SJSA1 (cell line): ENCODE measurements at regions not wholly inside any gene's neighbourhood (a gene's known extent, or its start where the extent isn't known, plus 50 kb on each side); places are given as distances from the start of the nearest gene placed in this dataset.

Experiments used
- DNase-seq, 2 experiments: peaks; one replicate each; pipeline ENCODE4 v3.0.0-alpha.2; 2015 to 2020; ENCODE audit warnings: low spot score in 2 of 2, low read depth in 1 of 2
- H3K27ac ChIP-seq: fragments of 250-450 bp; sonication (Bioruptor Pico); 2 replicates; pipeline ENCODE4 v1.5.1; 2020; ENCODE audit warnings: mild to moderate bottlenecking, moderate library complexity
- H3K27me3 ChIP-seq: fragments of 250-450 bp; sonication (Bioruptor Pico); replicated peaks from 2 replicates; pipeline ENCODE4 v1.5.1; 2020; ENCODE audit warnings: mild to moderate bottlenecking, moderate library complexity
- H3K36me3 ChIP-seq: fragments of 250-450 bp; sonication (Bioruptor Pico); 2 replicates; pipeline ENCODE4 v1.5.1; 2020; ENCODE audit warnings: mild to moderate bottlenecking
- H3K4me1 ChIP-seq: fragments of 250-450 bp; sonication (Bioruptor Pico); replicated peaks from 2 replicates; pipeline ENCODE4 v1.6.1; 2021; ENCODE audit warnings: mild to moderate bottlenecking
- H3K4me3 ChIP-seq: fragments of 250-450 bp; sonication (Bioruptor Pico); 2 replicates; pipeline ENCODE4 v1.5.1; 2020; ENCODE audit warnings: mild to moderate bottlenecking
- H3K9me3 ChIP-seq: fragments of 250-450 bp; sonication (Bioruptor Pico); replicated peaks from 2 replicates; pipeline ENCODE4 v1.5.1; 2020; ENCODE audit warnings: mild to moderate bottlenecking

GRCh38 chr13:21228738-21229137 is 52.3 kb downstream of the MRPL57 start:
- no peak overlapping the region for H3K27ac ChIP-seq
- DNase-seq: no peak
- no peaks in the 10 kb centered on the region for H3K36me3 ChIP-seq
- H3K9me3 ChIP-seq: no peaks in the 10 kb centered on the region
- H3K4me3 ChIP-seq: no peak overlapping the region
- no peaks in the 10 kb centered on the region for H3K4me1 ChIP-seq
- no peaks in the 10 kb centered on the region for H3K27me3 ChIP-seq

GRCh38 chr13:21229241-21230024 is 53.0 kb downstream of the MRPL57 start:
- Histone ChIP-seq H3K4me3 (no peak overlapping the region), H3K36me3 (no peaks in the 10 kb centered on the region), H3K9me3 (no peaks in the 10 kb centered on the region), H3K4me1 (no peaks in the 10 kb centered on the region), H3K27me3 (no peaks in the 10 kb centered on the region), H3K27ac (no peak overlapping the region)
- DNase-seq: no peak

GRCh38 chr13:21230516-21230915 is 54.1 kb downstream of the MRPL57 start:
- Histone ChIP-seq H3K4me1 (no peaks in the 10 kb centered on the region), H3K27me3 (no peaks in the 10 kb centered on the region), H3K4me3 (no peak overlapping the region), H3K36me3 (no peaks in the 10 kb centered on the region), H3K27ac (no peak overlapping the region), H3K9me3 (no peaks in the 10 kb centered on the region)
- no peak for DNase-seq

GRCh38 chr13:21231426-21231940 is 55.0 kb downstream of the MRPL57 start:
- Histone ChIP-seq H3K36me3 (no peaks in the 10 kb centered on the region), H3K27me3 (no peaks in the 10 kb centered on the region), H3K27ac (no peak overlapping the region), H3K4me1 (no peaks in the 10 kb centered on the region), H3K9me3 (no peaks in the 10 kb centered on the region), H3K4me3 (no peak overlapping the region)
- DNase-seq: no peak

GRCh38 chr13:21232196-21232595 is 55.7 kb downstream of the MRPL57 start:
- H3K9me3 ChIP-seq: no peaks in the 10 kb centered on the region
- no peaks in the 10 kb centered on the region for H3K27me3 ChIP-seq
- DNase-seq: peak in 1 of 2 experiments; percentile 2
- no peak overlapping the region for H3K4me3 ChIP-seq
- H3K36me3 ChIP-seq: no peaks in the 10 kb centered on the region
- H3K4me1 ChIP-seq: no peaks in the 10 kb centered on the region
- H3K27ac ChIP-seq: no peak overlapping the region

GRCh38 chr13:21232599-21232998 is 56.1 kb downstream of the MRPL57 start:
- Histone ChIP-seq H3K27ac (no peak overlapping the region), H3K9me3 (no peaks in the 10 kb centered on the region), H3K4me1 (no peaks in the 10 kb centered on the region), H3K27me3 (no peaks in the 10 kb centered on the region), H3K36me3 (no peaks in the 10 kb centered on the region), H3K4me3 (peak overlapping the region; percentile 22)
- DNase-seq: peak in 1 of 2 experiments; percentile 2

GRCh38 chr13:21233086-21233485 is 56.6 kb downstream of the MRPL57 start:
- H3K4me3 ChIP-seq: peak overlapping the region; percentile 22
- H3K36me3 ChIP-seq: no peaks in the 10 kb centered on the region
- no peaks in the 10 kb centered on the region for H3K9me3 ChIP-seq
- no peaks in the 10 kb centered on the region for H3K4me1 ChIP-seq
- no peaks in the 10 kb centered on the region for H3K27me3 ChIP-seq
- H3K27ac ChIP-seq: no peak overlapping the region
- DNase-seq: peak in 1 of 2 experiments; percentile 11

GRCh38 chr13:21234526-21234925 is 58.1 kb downstream of the MRPL57 start:
- Histone ChIP-seq H3K4me3 (no peak overlapping the region), H3K36me3 (no peaks in the 10 kb centered on the region), H3K4me1 (no peaks in the 10 kb centered on the region), H3K27ac (no peak overlapping the region), H3K27me3 (no peaks in the 10 kb centered on the region), H3K9me3 (no peaks in the 10 kb centered on the region)
- DNase-seq: no peak

GRCh38 chr13:21235174-21235573 is 58.7 kb downstream of the MRPL57 start:
- H3K4me3 ChIP-seq: no peak overlapping the region

GRCh38 chr13:21237081-21237480 is 60.6 kb downstream of the MRPL57 start:
- H3K9me3 ChIP-seq: no peaks in the 10 kb centered on the region
- no peak overlapping the region for H3K4me3 ChIP-seq
- H3K27ac ChIP-seq: no peak overlapping the region
- no peaks in the 10 kb centered on the region for H3K27me3 ChIP-seq
- H3K4me1 ChIP-seq: no peaks in the 10 kb centered on the region
- H3K36me3 ChIP-seq: no peaks in the 10 kb centered on the region
- DNase-seq: no peak

More at GRCh38 chr13:21235174-21235573, 58.7 kb downstream of the MRPL57 start:
- H3K4me1 ChIP-seq: no peaks in the 10 kb centered on the region
- no peaks in the 10 kb centered on the region for H3K36me3 ChIP-seq
- no peak overlapping the region for H3K27ac ChIP-seq
- DNase-seq: no peak
- H3K9me3 ChIP-seq: no peaks in the 10 kb centered on the region
- no peaks in the 10 kb centered on the region for H3K27me3 ChIP-seq

- Histone ChIP-seq H3K4me1 (no peaks in the 10 kb centered on the region), H3K9me3 (no peaks in the 10 kb centered on the region), H3K36me3 (no peaks in the 10 kb centered on the region), H3K27me3 (no peaks in the 10 kb centered on the region), H3K4me3 (no peak overlapping the region), H3K27ac (no peak overlapping the region)
- no peak for DNase-seq
These were observed 61.8 kb downstream of the MRPL57 start for GRCh38 chr13:21238267-21238666.

GRCh38 chr13:21240586-21240985 is 64.1 kb downstream of the MRPL57 start:
- Histone ChIP-seq H3K36me3 (no peaks in the 10 kb centered on the region), H3K4me3 (no peak overlapping the region), H3K9me3 (no peaks in the 10 kb centered on the region), H3K27me3 (no peaks in the 10 kb centered on the region), H3K4me1 (no peaks in the 10 kb centered on the region), H3K27ac (no peak overlapping the region)
- DNase-seq: peak in 1 of 2 experiments; percentile 28

GRCh38 chr13:21242236-21242635 is 65.8 kb downstream of the MRPL57 start:
- no peaks in the 10 kb centered on the region for H3K27me3 ChIP-seq
- H3K4me1 ChIP-seq: no peaks in the 10 kb centered on the region
- no peaks in the 10 kb centered on the region for H3K9me3 ChIP-seq
- no peak for DNase-seq
- no peak overlapping the region for H3K27ac ChIP-seq
- H3K36me3 ChIP-seq: no peaks in the 10 kb centered on the region
- no peak overlapping the region for H3K4me3 ChIP-seq

- no peaks in the 10 kb centered on the region for H3K4me1 ChIP-seq
- H3K27ac ChIP-seq: no peak overlapping the region
- H3K9me3 ChIP-seq: no peaks in the 10 kb centered on the region
- H3K36me3 ChIP-seq: no peaks in the 10 kb centered on the region
- no peaks in the 10 kb centered on the region for H3K27me3 ChIP-seq
- no peak for DNase-seq
- no peak overlapping the region for H3K4me3 ChIP-seq
These were observed 66.8 kb downstream of the MRPL57 start for GRCh38 chr13:21243045-21243897.
